Psoas muscle (tissue), 7 donors: ENCODE measurements at regions not wholly inside any gene's neighbourhood (a gene's known extent, or its start where the extent isn't known, plus 50 kb on each side); places are given as distances from the start of the nearest gene placed in this dataset.

Source experiments
- ATAC-seq, 4 donors: fragments of 200-7000 bp; cut with Tn5 transposase; one replicate each; pipeline ENCODE4 v1.9.1; 2020; ENCODE audit warnings: moderate library complexity in 3 of 4, mild to moderate bottlenecking in 2 of 4
- DNase-seq, 2 donors: peaks; one replicate each; pipeline ENCODE4 v3.0.0-alpha.2; 2020
- H3K27ac ChIP-seq: fragments of 200-600 bp; one replicate; pipeline ENCODE4 v1.8.0; 2022
- H3K27me3 ChIP-seq, 3 donors: fragments of 200-600 bp in 1 of 3; one replicate each; pipeline versions ENCODE4 v1.6.1 to v1.8.0; 2013 to 2022; ENCODE audit warnings: low read length in 2 of 3, mild to moderate bottlenecking in 2 of 3, moderate library complexity in 1 of 3; ENCODE audit not compliant: insufficient read depth in 3 of 3
- H3K36me3 ChIP-seq, 2 donors: fragments of 200-600 bp in 1 of 2; one replicate each; pipeline versions ENCODE4 v1.6.1 to v1.8.0; 2013 to 2022; ENCODE audit warnings: low read depth in 1 of 2, mild to moderate bottlenecking in 1 of 2, moderate library complexity in 1 of 2; ENCODE audit not compliant: insufficient read depth in 1 of 2
- H3K4me1 ChIP-seq: fragments of 200-600 bp; one replicate; pipeline ENCODE4 v1.8.0; 2022
- H3K4me3 ChIP-seq: fragments of 200-600 bp; one replicate; pipeline ENCODE4 v1.8.0; 2022; ENCODE audit warnings: mild to moderate bottlenecking
- H3K9me3 ChIP-seq: fragments of 200-600 bp; one replicate; pipeline ENCODE4 v1.8.0; 2022
- CTCF ChIP-seq: fragments of 200-600 bp; IDR thresholded peaks from one replicate; pipeline ENCODE4 v1.8.0; 2022; ENCODE audit warnings: antibody characterized with exemption
- WGBS, 3 donors: extraction: QIAGEN DNeasy Blood & Tissue Kit; methylation state at CpG; one replicate each; pipeline versions ENCODE4 v1.1.6 to v1.1.7; 2013; 5-methylcytosine and 5-hydroxymethylcytosine counted together
- intact Hi-C, 2 donors: fragments of 100-400 bp; cut with DNase I; formaldehyde crosslinking; loops; one replicate each; pipeline versions ENCODE4 v1.11.0 to v1.14.2; 2022
- donor health status: healthy with polysubstance abuse.
- donor health status: DM: no; HTN: no; CAD: no; lungs with moderate emphysema.
- donor health status: Bipolar disorder and iron deficiency.
- donor health status: healthy.
- donor health status: DM: yes; HTN: yes; CAD: no.
- donor health status: DM: no; HTN: no; CAD: no.
- donor health status: DM: yes; HTN: yes; CAD: no.

GRCh38 chr2:118216224-118216623 is 128.0 kb downstream of the INSIG2 start:
- H3K4me3 ChIP-seq, result no peak overlapping the region
- H3K9me3 ChIP-seq, result peaks cover 6% of the 10 kb centered on the region
- intact Hi-C loops, result loop anchor here in 1 of 2 donors (5.0 kb wide), 1 partner anchor 546 kb away; no protein-coding TSS in a partner anchor
- WGBS, 3 donors, result 84 to 90% (median 88%) methylated on average over 3 of the region's 3 CpGs
- H3K36me3 ChIP-seq, result no peaks in the 10 kb centered on the region
- DNase-seq, result no peak
- H3K4me1 ChIP-seq, result no peaks in the 10 kb centered on the region
- ATAC-seq, result no peak
- H3K27me3 ChIP-seq, result peaks cover 0 to 29% (median 2%) of the 10 kb centered on the region in 3 donors
- H3K27ac ChIP-seq, result no peak overlapping the region
- TF ChIP-seq CTCF, result no peak

- intact Hi-C loops, result loop anchor here in 1 of 2 donors (5.0 kb wide), 1 partner anchor 653 kb away; no protein-coding TSS in a partner anchor
- DNase-seq (no peak), ATAC-seq (no peak)
- no peaks in the 10 kb centered on the region for H3K36me3 ChIP-seq
- no peak overlapping the region for H3K4me3 ChIP-seq
- no peaks in the 10 kb centered on the region for H3K4me1 ChIP-seq
- 85 to 95% (median 92%) methylated on average over 1 of the region's 1 CpG for WGBS, 3 donors
- H3K27ac ChIP-seq, result no peak overlapping the region
- TF ChIP-seq CTCF, result no peak
- H3K27me3 ChIP-seq, result peaks cover 0 to 8% (median 5%) of the 10 kb centered on the region in 3 donors
- H3K9me3 ChIP-seq, result peaks cover 3% of the 10 kb centered on the region
These were observed 121.5 kb downstream of the INSIG2 start for GRCh38 chr2:118209727-118210126.

- no peak overlapping the region for H3K27ac ChIP-seq
- no peaks in the 10 kb centered on the region for H3K4me1 ChIP-seq
- no peak for TF ChIP-seq CTCF
- DNase-seq (no peak), ATAC-seq (no peak)
- H3K4me3 ChIP-seq, result no peak overlapping the region
- intact Hi-C loops, result loop anchor here in 1 of 2 donors (5.0 kb wide), 1 partner anchor 654 kb away; no protein-coding TSS in a partner anchor
- H3K27me3 ChIP-seq, result peaks cover 0 to 8% (median 5%) of the 10 kb centered on the region in 3 donors
- 63 to 69% (median 67%) methylated on average over 5 of the region's 5 CpGs for WGBS, 3 donors
- no peaks in the 10 kb centered on the region for H3K9me3 ChIP-seq
- H3K36me3 ChIP-seq, result no peaks in the 10 kb centered on the region
These were observed 119.6 kb downstream of the INSIG2 start for GRCh38 chr2:118207889-118208288.

- Histone ChIP-seq H3K36me3 (no peaks in the 10 kb centered on the region), H3K4me3 (no peak overlapping the region), H3K27ac (no peak overlapping the region), H3K9me3 (no peaks in the 10 kb centered on the region), H3K27me3 (no peaks in the 10 kb centered on the region), H3K4me1 (no peaks in the 10 kb centered on the region)
- WGBS, 3 donors, result 39 to 44% (median 39%) methylated on average over 8 of the region's 8 CpGs
- intact Hi-C loops, result no loop called here
- ATAC-seq (peak in 3 of 4 donors; percentile 53 to 68 (median 56)), DNase-seq (peak; percentile 26 to 55)
- peak; percentile 66 for TF ChIP-seq CTCF
These were observed 114.5 kb downstream of the INSIG2 start for GRCh38 chr2:118202707-118203303.

- Histone ChIP-seq H3K36me3 (no peaks in the 10 kb centered on the region), H3K9me3 (no peaks in the 10 kb centered on the region), H3K27ac (no peak overlapping the region), H3K4me3 (no peak overlapping the region), H3K4me1 (no peaks in the 10 kb centered on the region), H3K27me3 (no peaks in the 10 kb centered on the region)
- ATAC-seq, result no peak
- WGBS, 3 donors, result 83 to 92% (median 92%) methylated on average over 1 of the region's 1 CpG
- DNase-seq, result no peak
- TF ChIP-seq CTCF, result no peak
- intact Hi-C loops, result no loop called here
These were observed 110.0 kb downstream of the INSIG2 start for GRCh38 chr2:118198268-118198667.
